WI38 (cell line): ENCODE measurements at regions not wholly inside any gene's neighbourhood (a gene's known extent, or its start where the extent isn't known, plus 50 kb on each side); places are given as distances from the start of the nearest gene placed in this dataset.

Source experiments
- H3K4me3 ChIP-seq: 2 replicates; pipeline ENCODE4 v1.5.1; 2011; ENCODE audit warnings: low read depth, mild to moderate bottlenecking, control low read depth, low read length
- CTCF ChIP-seq: IDR thresholded peaks from 2 replicates; pipeline ENCODE4 v1.5.1; 2012; ENCODE audit warnings: low read depth, mild to moderate bottlenecking, control low read depth, low read length

- no peak overlapping the region for H3K4me3 ChIP-seq
- TF ChIP-seq CTCF, result no peak
Measured at GRCh38 chr5:152694231-152694630, 289.2 kb upstream of the NMUR2 start.

DNA sequence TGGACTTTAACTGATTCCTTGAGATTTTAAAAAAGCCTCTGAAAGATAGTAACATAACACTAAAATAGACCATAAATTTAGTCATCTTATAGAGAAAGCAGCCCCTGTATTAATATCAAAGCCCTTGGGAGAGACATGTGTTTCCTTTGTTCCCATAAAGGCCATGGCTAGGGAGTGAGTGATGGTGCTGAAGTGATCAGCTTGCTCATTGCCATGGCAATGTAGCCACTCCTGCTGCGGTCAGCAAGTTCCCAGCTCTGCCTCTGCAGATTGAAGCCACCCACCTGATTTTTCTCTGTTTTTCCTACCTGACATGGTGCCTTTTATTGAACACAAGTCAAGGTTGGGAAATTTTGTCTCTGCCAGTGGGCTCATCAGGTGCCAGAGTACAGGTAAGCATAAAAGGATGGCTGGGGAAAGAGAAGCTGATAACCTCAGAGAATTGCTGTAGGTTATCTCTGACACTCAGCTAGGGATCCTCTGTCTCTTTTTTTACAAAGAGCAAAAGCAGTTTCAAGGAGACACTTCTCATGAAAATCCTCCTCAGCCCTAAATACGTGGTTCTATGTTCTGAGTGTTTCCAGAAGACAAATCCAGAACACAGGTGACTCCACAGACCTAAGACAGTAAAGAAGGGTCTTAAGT, 296.3 kb upstream of the NMUR2 start:
- H3K4me3 ChIP-seq, result no peak overlapping the region
- TF ChIP-seq CTCF, result no peak

DNA sequence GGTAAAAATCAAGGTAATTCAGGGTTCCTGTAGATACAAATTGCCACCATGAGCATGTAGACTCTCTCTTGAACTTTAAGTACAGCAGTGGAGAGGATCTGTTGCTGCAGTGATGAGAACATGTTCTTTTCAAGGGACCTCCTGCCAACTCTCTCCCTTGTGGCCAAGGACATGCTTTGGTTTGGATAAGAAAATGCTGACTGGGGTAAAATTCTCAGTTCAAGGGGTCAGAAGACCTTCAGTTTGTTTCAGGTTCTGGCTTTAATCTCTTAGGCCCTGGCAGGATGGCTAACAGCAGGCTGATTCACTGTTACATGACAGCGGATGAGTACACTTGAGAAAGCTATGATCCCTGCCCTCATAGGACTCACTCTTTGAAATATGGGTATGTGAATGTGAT, 299.2 kb upstream of the NMUR2 start:
- no peak overlapping the region for H3K4me3 ChIP-seq
- no peak for TF ChIP-seq CTCF

GRCh38 chr5:152711801-152712388, 306.8 kb upstream of the NMUR2 start:
- H3K4me3 ChIP-seq, result no peak overlapping the region
- no peak for TF ChIP-seq CTCF

GRCh38 chr5:152717393-152717792, 312.3 kb upstream of the NMUR2 start:
- TF ChIP-seq CTCF, result no peak
- no peak overlapping the region for H3K4me3 ChIP-seq

- TF ChIP-seq CTCF, result no peak
- H3K4me3 ChIP-seq, result no peak overlapping the region
Measured at GRCh38 chr5:152723482-152723881, 318.4 kb upstream of the NMUR2 start.

DNA sequence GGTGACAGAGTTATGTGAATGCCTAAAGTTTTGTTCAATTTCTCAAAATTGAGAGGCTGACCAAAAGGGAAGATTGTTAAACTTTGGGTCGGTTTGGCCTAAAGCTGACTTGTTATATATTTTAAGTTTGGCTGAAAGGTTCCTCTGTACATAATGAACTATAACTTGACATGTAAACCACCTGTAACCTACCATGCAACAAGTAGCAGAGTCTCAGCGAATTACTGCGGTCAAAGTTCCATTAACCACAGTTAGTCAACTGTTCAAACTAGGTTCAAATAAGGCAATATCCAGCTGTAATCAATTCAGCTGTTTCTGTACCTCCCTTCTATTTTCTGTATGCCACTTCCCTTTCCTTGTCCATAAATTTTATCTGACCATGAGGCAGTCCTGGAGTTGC, 325.1 kb upstream of the NMUR2 start:
- no peak for TF ChIP-seq CTCF
- H3K4me3 ChIP-seq, result no peak overlapping the region
